Panc1 (cell line): ENCODE measurements at regions not wholly inside any gene's neighbourhood (a gene's known extent, or its start where the extent isn't known, plus 50 kb on each side); places are given as distances from the start of the nearest gene placed in this dataset.

Experiments
- ATAC-seq: fragments of 200-7000 bp; cut with Tn5 transposase; 2 replicates; pipeline ENCODE4 v1.9.1; 2020; ENCODE audit warnings: mild to moderate bottlenecking, moderate library complexity
- BruUV-seq: library from RNA; stranded (reverse); fragments of 400-500 nt; replicated peaks from 2 replicates; lab custom pipeline; 2021; lab: Mats Ljungman, UMichigan
- CTCF ChIA-PET: fragments of 300-600 bp; sonication (Branson Sonifier 250); formaldehyde crosslinking; loops from one replicate; lab custom pipeline; 2022; ENCODE audit warnings: antibody characterized with exemption; lab: Charles Lee
- POLR2A ChIA-PET: fragments of 300-600 bp; sonication (Branson Sonifier 250); formaldehyde crosslinking; loops from one replicate; lab custom pipeline; 2022; ENCODE audit warnings: antibody characterized with exemption; lab: Charles Lee
- DNase-seq: peaks from one replicate; pipeline ENCODE4 v3.0.0-alpha.2; 2010; ENCODE audit warnings: low read depth, low spot score
- H3K27ac ChIP-seq: 2 replicates; pipeline ENCODE4 v1.5.1; 2011; ENCODE audit warnings: mild to moderate bottlenecking, low read length, inconsistent platforms
- H3K27me3 ChIP-seq: fragments of 200-500 bp; sonication (Bioruptor generic); 2 replicates; pipeline ENCODE4 v1.6.0; 2014; ENCODE audit warnings: low read length, inconsistent platforms; ENCODE audit not compliant: control insufficient read depth, insufficient read depth
- H3K36me3 ChIP-seq: fragments of 200-500 bp; sonication (Bioruptor generic); 2 replicates; pipeline ENCODE4 v1.5.1; 2014; ENCODE audit warnings: inconsistent platforms, mild to moderate bottlenecking, low read length, moderate library complexity; ENCODE audit not compliant: control insufficient read depth, insufficient read depth
- H3K4me1 ChIP-seq: 2 replicates; pipeline ENCODE4 v1.5.1; 2011; ENCODE audit warnings: inconsistent platforms, mild to moderate bottlenecking, low read length, moderate library complexity; ENCODE audit not compliant: control insufficient read depth, insufficient read depth
- H3K4me3 ChIP-seq, 2 experiments: 2 replicates each; pipeline ENCODE4 v1.5.1; 2011 to 2012; ENCODE audit warnings: low read depth in 2 of 2, low read length in 2 of 2, mild to moderate bottlenecking in 2 of 2, inconsistent platforms in 1 of 2, moderate library complexity in 1 of 2
- H3K9me3 ChIP-seq: fragments of 200-500 bp; sonication (Bioruptor generic); 2 replicates; pipeline ENCODE4 v1.5.1; 2014; ENCODE audit warnings: low read depth, mild to moderate bottlenecking, inconsistent platforms, low read length, moderate library complexity; ENCODE audit not compliant: control insufficient read depth, insufficient read depth
- CTCF ChIP-seq: fragments of 450-650 bp; IDR thresholded peaks from 2 replicates; pipeline ENCODE4 v1.5.1; 2017; ENCODE audit warnings: mild to moderate bottlenecking
- POLR2AphosphoS5 ChIP-seq: IDR thresholded peaks from 2 replicates; pipeline ENCODE4 v1.6.1; 2012; ENCODE audit warnings: mild to moderate bottlenecking, low read depth, low read length, moderate library complexity
- REST ChIP-seq, 2 experiments: IDR thresholded peaks; 2 replicates each; pipeline ENCODE4 v1.6.1; 2011 to 2012; ENCODE audit warnings: low read depth in 2 of 2, control low read depth in 1 of 2, low read length in 1 of 2, mild to moderate bottlenecking in 1 of 2, moderate library complexity in 1 of 2; ENCODE audit not compliant: insufficient read depth in 1 of 2
- SIN3A ChIP-seq: IDR thresholded peaks from 2 replicates; pipeline ENCODE4 v1.6.1; 2012; ENCODE audit warnings: low read depth, mild to moderate bottlenecking, low read length, moderate library complexity, borderline replicate concordance; ENCODE audit not compliant: insufficient read depth
- TCF7L2 ChIP-seq: IDR thresholded peaks from 2 replicates; pipeline ENCODE4 v1.6.1; 2011; ENCODE audit warnings: mild to moderate bottlenecking, low read depth, low read length, inconsistent platforms
- in situ Hi-C: cut with HindIII; loops from 2 replicates; pipeline ENCODE4 v1.10.0; 2016; ENCODE audit warnings: low sequenced_read_pairs, low pct_unique_long_range_greater_than_20kb
- intact Hi-C: fragments of 100-400 bp; cut with micrococcal nuclease; formaldehyde crosslinking; loops from one replicate; pipeline ENCODE4 v1.10.0; 2022; ENCODE audit not compliant: unreplicated experiment

- H3K4me3 ChIP-seq, result no peak overlapping the region
- no peaks in the 10 kb centered on the region for H3K27me3 ChIP-seq
- in situ Hi-C loops, result no loop called here
- no peaks in the 10 kb centered on the region for H3K9me3 ChIP-seq
- H3K27ac ChIP-seq, result no peak overlapping the region
- no TSS peak for BruUV-seq
- ATAC-seq, result no peak
- H3K4me1 ChIP-seq, result no peaks in the 10 kb centered on the region
- ChIA-PET CTCF (no interaction called here), POLR2A (no interaction called here)
- DNase-seq, result no peak
- no peak for TF ChIP-seq REST (IDR thresholded peaks at IDR 0.05; ENCODE audit: insufficient read depth in 1 of 2, low read depth in 2 of 2, low read length in 1 of 2)
- TF ChIP-seq CTCF, result no peak
- TF ChIP-seq POLR2AphosphoS5, result no peak
- TF ChIP-seq SIN3A, result no peak
- TF ChIP-seq TCF7L2, result no peak
- H3K36me3 ChIP-seq, result no peaks in the 10 kb centered on the region
- intact Hi-C loops, result no loop called here
Measured at GRCh38 chr18:64752707-64753106, 603.8 kb upstream of the LINC00305 start.

GRCh38 chr18:64749884-64750283 lies 601.0 kb upstream of the LINC00305 start:
- no peak for ATAC-seq
- no peaks in the 10 kb centered on the region for H3K9me3 ChIP-seq
- DNase-seq, result no peak
- H3K27me3 ChIP-seq, result no peaks in the 10 kb centered on the region
- CTCF ChIA-PET, result no interaction called here
- H3K4me1 ChIP-seq, result no peaks in the 10 kb centered on the region
- BruUV-seq, result no TSS peak
- no peak overlapping the region for H3K4me3 ChIP-seq
- H3K27ac ChIP-seq, result no peak overlapping the region
- TF ChIP-seq POLR2AphosphoS5 (no peak), TCF7L2 (no peak), REST (IDR thresholded peaks at IDR 0.05; ENCODE audit: insufficient read depth in 1 of 2, low read depth in 2 of 2, low read length in 1 of 2) (no peak), CTCF (no peak), SIN3A (no peak)
- intact Hi-C loops (no loop called here), in situ Hi-C loops (no loop called here)
- no peaks in the 10 kb centered on the region for H3K36me3 ChIP-seq
- POLR2A ChIA-PET, result no interaction called here
